GM18505 (cell line): ENCODE measurements at regions not wholly inside any gene's neighbourhood (a gene's known extent, or its start where the extent isn't known, plus 50 kb on each side); places are given as distances from the start of the nearest gene placed in this dataset.
"Not testable (repeated sequence)": the region's sequence is repeated elsewhere in the genome, so short reads cannot be mapped to it uniquely, and the experiment has no call there.

Experiments used
- ATAC-seq: cut with Tn5 transposase; IDR thresholded peaks from one replicate; pipeline ENCODE4 v1.9.1; 2021; ENCODE audit not compliant: unreplicated experiment
- POLR2A ChIP-seq: IDR thresholded peaks from 4 replicates; pipeline ENCODE4 v1.6.1; 2011; ENCODE audit warnings: borderline replicate concordance; ENCODE audit not compliant: insufficient read depth, insufficient read length; ENCODE audit errors: extremely low read depth

- no peak for ATAC-seq
- TF ChIP-seq POLR2A: no peak
Measured at GRCh38 chr1:221527886-221528624, 213.8 kb downstream of the DUSP10 start.

GRCh38 chr1:221530159-221530558, 211.7 kb downstream of the DUSP10 start:
- not testable (repeated sequence) for ATAC-seq

GRCh38 chr1:221530791-221531190, 211.1 kb downstream of the DUSP10 start:
- ATAC-seq: no peak
- TF ChIP-seq POLR2A: no peak

GRCh38 chr1:221532071-221532773, 209.7 kb downstream of the DUSP10 start:
- ATAC-seq: no peak
- no peak for TF ChIP-seq POLR2A

- no peak for ATAC-seq
- TF ChIP-seq POLR2A: no peak
Measured at GRCh38 chr1:221541296-221541695, 200.6 kb downstream of the DUSP10 start.

GRCh38 chr1:221543529-221544120, 198.3 kb downstream of the DUSP10 start:
- no peak for TF ChIP-seq POLR2A
- no peak for ATAC-seq

GRCh38 chr1:221548942-221549341, 192.9 kb downstream of the DUSP10 start:
- ATAC-seq: no peak
- TF ChIP-seq POLR2A: no peak

- no peak for TF ChIP-seq POLR2A
- ATAC-seq: no peak
Measured at GRCh38 chr1:221549815-221550214, 192.1 kb downstream of the DUSP10 start.

- ATAC-seq: not testable (repeated sequence)
Measured at GRCh38 chr1:221552792-221553191, 189.1 kb downstream of the DUSP10 start.

GRCh38 chr1:221555689-221556433, 186.0 kb downstream of the DUSP10 start:
- TF ChIP-seq POLR2A: no peak
- ATAC-seq: no peak

- no peak for TF ChIP-seq POLR2A
- ATAC-seq: no peak
Measured at GRCh38 chr1:221556435-221556834, 185.5 kb downstream of the DUSP10 start.

- ATAC-seq: no peak
- no peak for TF ChIP-seq POLR2A
Measured at GRCh38 chr1:221557013-221557412, 184.9 kb downstream of the DUSP10 start.

- no peak for ATAC-seq
- TF ChIP-seq POLR2A: no peak
Measured at GRCh38 chr1:221558396-221558795, 183.5 kb downstream of the DUSP10 start.
